ENCODE measurements at regions not wholly inside any gene's neighbourhood (a gene's known extent, or its start where the extent isn't known, plus 50 kb on each side); places are given as distances from the start of the nearest gene placed in this dataset.
"Not testable (repeated sequence)": the region's sequence is repeated elsewhere in the genome, so short reads cannot be mapped to it uniquely, and the experiment has no call there.

GRCh38 chrX:52261125-52261462 lies 76.4 kb downstream of the MAGED4 start:
- TF ChIP-seq CTCF (conservative IDR thresholded peaks at IDR 0.05; ENCODE audit: low read depth, low read length) = no peak
- no peak overlapping the region for H3K4me3 ChIP-seq (ENCODE audit: low read depth, low read length)
- no peak for DNase-seq (ENCODE audit: low read depth)

GRCh38 chrX:52261463-52262194 lies 76.9 kb downstream of the MAGED4 start:
- H3K4me3 ChIP-seq (ENCODE audit: low read depth, low read length) = peak overlapping the region; percentile 68
- peak; percentile 88 for DNase-seq (ENCODE audit: low read depth)
- peak; percentile 84 for TF ChIP-seq CTCF (conservative IDR thresholded peaks at IDR 0.05; ENCODE audit: low read depth, low read length)

GRCh38 chrX:52262195-52262546 lies 77.5 kb downstream of the MAGED4 start:
- no peak for TF ChIP-seq CTCF (conservative IDR thresholded peaks at IDR 0.05; ENCODE audit: low read depth, low read length)
- no peak for DNase-seq (ENCODE audit: low read depth)
- peak overlapping the region; percentile 68 for H3K4me3 ChIP-seq (ENCODE audit: low read depth, low read length)

- no peak for TF ChIP-seq CTCF (conservative IDR thresholded peaks at IDR 0.05; ENCODE audit: low read depth, low read length)
- no peak overlapping the region for H3K4me3 ChIP-seq (ENCODE audit: low read depth, low read length)
- no peak for DNase-seq (ENCODE audit: low read depth)
Measured at GRCh38 chrX:52263417-52263816, 78.7 kb downstream of the MAGED4 start.

- TF ChIP-seq CTCF (conservative IDR thresholded peaks at IDR 0.05; ENCODE audit: low read depth, low read length) = no peak
- no peak for DNase-seq (ENCODE audit: low read depth)
- no peak overlapping the region for H3K4me3 ChIP-seq (ENCODE audit: low read depth, low read length)
Measured at GRCh38 chrX:52265713-52266112, 81.0 kb downstream of the MAGED4 start.

GRCh38 chrX:52268502-52268901 lies 83.8 kb downstream of the MAGED4 start:
- not testable (repeated sequence) for DNase-seq (ENCODE audit: low read depth); H3K4me3 ChIP-seq (ENCODE audit: low read depth, low read length)

GRCh38 chrX:52270453-52271116 lies 85.9 kb downstream of the MAGED4 start:
- no peak for DNase-seq (ENCODE audit: low read depth)
- no peak overlapping the region for H3K4me3 ChIP-seq (ENCODE audit: low read depth, low read length)
- no peak for TF ChIP-seq CTCF (conservative IDR thresholded peaks at IDR 0.05; ENCODE audit: low read depth, low read length)

Data from choroid plexus epithelial cell (primary cell).